ENCODE measurements at regions not wholly inside any gene's neighbourhood (a gene's known extent, or its start where the extent isn't known, plus 50 kb on each side); places are given as distances from the start of the nearest gene placed in this dataset.

- TF ChIP-seq POLR2A (IDR thresholded peaks at IDR 0.05) (no peak), CTCF (IDR thresholded peaks at IDR 0.05) (no peak)
- DNase-seq = no peak
- 83 to 84% methylated on average over 8 of the region's 8 CpGs for WGBS, 2 donors
Observed at GRCh38 chr12:90355711-90356355, 599.1 kb downstream of the CCER1 start.

GRCh38 chr12:90343966-90344365, 611.0 kb downstream of the CCER1 start:
- WGBS, 2 donors = 73 to 98% methylated on average over 2 of the region's 2 CpGs
- Histone ChIP-seq H3K36me3 (no peaks in the 10 kb centered on the region), H3K27me3 (no peaks in the 10 kb centered on the region), H3K4me1 (no peaks in the 10 kb centered on the region), H3K4me3 (replicated peaks in 1 of 3) (no peak overlapping the region), H3K27ac (no peak overlapping the region), H3K9me3 (no peaks in the 10 kb centered on the region)
- intact Hi-C loops (cut with DNase I) = no loop called here
- no peak for DNase-seq
- TF ChIP-seq POLR2A (IDR thresholded peaks at IDR 0.05) = no peak
- TF ChIP-seq CTCF (IDR thresholded peaks at IDR 0.05) = no peak

More at GRCh38 chr12:90355711-90356355, 599.1 kb downstream of the CCER1 start:
- intact Hi-C loops (cut with DNase I) = no loop called here
- Histone ChIP-seq H3K36me3 (no peaks in the 10 kb centered on the region), H3K27ac (no peak overlapping the region), H3K27me3 (no peaks in the 10 kb centered on the region), H3K9me3 (no peaks in the 10 kb centered on the region), H3K4me3 (replicated peaks in 1 of 3) (no peak overlapping the region), H3K4me1 (no peaks in the 10 kb centered on the region)

GRCh38 chr12:90342081-90342480, 612.9 kb downstream of the CCER1 start:
- no peak for TF ChIP-seq POLR2A (IDR thresholded peaks at IDR 0.05)
- TF ChIP-seq CTCF (IDR thresholded peaks at IDR 0.05) = no peak
- Histone ChIP-seq H3K4me1 (no peaks in the 10 kb centered on the region), H3K27me3 (no peaks in the 10 kb centered on the region), H3K27ac (no peak overlapping the region), H3K4me3 (replicated peaks in 1 of 3) (no peak overlapping the region), H3K36me3 (no peaks in the 10 kb centered on the region), H3K9me3 (no peaks in the 10 kb centered on the region)
- 71 to 90% methylated on average over 2 of the region's 2 CpGs for WGBS, 2 donors
- intact Hi-C loops (cut with DNase I) = no loop called here
- no peak for DNase-seq

GRCh38 chr12:90339837-90340236, 615.1 kb downstream of the CCER1 start:
- WGBS, 2 donors = 79 to 80% methylated on average over 4 of the region's 4 CpGs
- no peak overlapping the region for H3K27ac ChIP-seq
- TF ChIP-seq CTCF (IDR thresholded peaks at IDR 0.05) = no peak
- H3K9me3 ChIP-seq = no peaks in the 10 kb centered on the region
- H3K36me3 ChIP-seq = no peaks in the 10 kb centered on the region
- no peak overlapping the region for H3K4me3 ChIP-seq (replicated peaks in 1 of 3)
- no peak for DNase-seq
- intact Hi-C loops (cut with DNase I) = no loop called here
- no peaks in the 10 kb centered on the region for H3K4me1 ChIP-seq
- H3K27me3 ChIP-seq = no peaks in the 10 kb centered on the region

- intact Hi-C loops (cut with DNase I) = no loop called here
- Histone ChIP-seq H3K4me1 (no peaks in the 10 kb centered on the region), H3K9me3 (no peaks in the 10 kb centered on the region), H3K27ac (no peak overlapping the region), H3K36me3 (no peaks in the 10 kb centered on the region), H3K27me3 (no peaks in the 10 kb centered on the region), H3K4me3 (replicated peaks in 1 of 3) (no peak overlapping the region)
- TF ChIP-seq CTCF (IDR thresholded peaks at IDR 0.05) = no peak
- TF ChIP-seq POLR2A (IDR thresholded peaks at IDR 0.05) = no peak
- DNase-seq = no peak
- 72 to 74% methylated on average over 2 of the region's 2 CpGs for WGBS, 2 donors
Observed at GRCh38 chr12:90338365-90338764, 616.6 kb downstream of the CCER1 start.

All from thyroid gland (tissue), 4 donors.